Tibial nerve (tissue), 4 donors: ENCODE measurements at regions not wholly inside any gene's neighbourhood (a gene's known extent, or its start where the extent isn't known, plus 50 kb on each side); places are given as distances from the start of the nearest gene placed in this dataset.

Experiments
- CTCF ChIP-seq, 5 experiments: fragments of 200-600 bp in 3 of 5; fragments of 450-650 bp in 2 of 5; sonication (generic) in 3 of 5; IDR thresholded peaks; one replicate each; pipeline ENCODE4 v1.5.1; 2016 to 2019; ENCODE audit warnings: antibody characterized with exemption in 5 of 5, mild to moderate bottlenecking in 3 of 5, moderate library complexity in 2 of 5
- EP300 ChIP-seq, 2 donors: sonication (generic); formaldehyde crosslinking; IDR thresholded peaks; one replicate each; pipeline ENCODE4 v1.6.1; 2017; ENCODE audit warnings: antibody characterized with exemption in 2 of 2, mild to moderate bottlenecking in 1 of 2
- POLR2A ChIP-seq, 2 donors: fragments of 450-650 bp; IDR thresholded peaks; one replicate each; pipeline ENCODE4 v1.6.1; 2017; ENCODE audit warnings: antibody characterized with exemption in 2 of 2, mild to moderate bottlenecking in 2 of 2, moderate library complexity in 2 of 2

GRCh38 chr16:50473356-50473945, 74.7 kb upstream of the NKD1 start:
- TF ChIP-seq CTCF (IDR thresholded peaks at IDR 0.05), result no peak
- no peak for TF ChIP-seq POLR2A (IDR thresholded peaks at IDR 0.05)
- TF ChIP-seq EP300 (IDR thresholded peaks at IDR 0.05), result no peak
